DMS 273 treated with DMSO at 0.1 percent for 48 hours (cell line): ENCODE measurements at regions not wholly inside any gene's neighbourhood (a gene's known extent, or its start where the extent isn't known, plus 50 kb on each side); places are given as distances from the start of the nearest gene placed in this dataset.

ENCODE experiments used
- DNase-seq: peaks from one replicate; lab custom pipeline; 2025; lab: John Stamatoyannopoulos, UW

- DNase-seq, result no peak
Observed at GRCh38 chrX:7219153-7219705, 71.3 kb upstream of the PUDP start.

GRCh38 chrX:7218321-7219152, 70.6 kb upstream of the PUDP start:
- no peak for DNase-seq

- DNase-seq, result peak; percentile 94
Observed at GRCh38 chrX:7216981-7217587, 69.1 kb upstream of the PUDP start.

GRCh38 chrX:7215842-7216241, 67.9 kb upstream of the PUDP start:
- DNase-seq, result no peak

- no peak for DNase-seq
Observed at GRCh38 chrX:7214251-7214650, 66.3 kb upstream of the PUDP start.

- no peak for DNase-seq
Observed at GRCh38 chrX:7205037-7205577, 57.2 kb upstream of the PUDP start.

- no peak for DNase-seq
Observed at GRCh38 chrX:7204619-7205018, 56.7 kb upstream of the PUDP start.

GRCh38 chrX:7202206-7202605, 54.3 kb upstream of the PUDP start:
- DNase-seq, result no peak

GRCh38 chrX:7201496-7201895, 53.5 kb upstream of the PUDP start:
- no peak for DNase-seq

- no peak for DNase-seq
Observed at GRCh38 chrX:7198499-7198898, 50.5 kb upstream of the PUDP start.
